ENCODE measurements at regions not wholly inside any gene's neighbourhood (a gene's known extent, or its start where the extent isn't known, plus 50 kb on each side); places are given as distances from the start of the nearest gene placed in this dataset.

GRCh38 chr17:79435962-79436361, 174.9 kb downstream of the RBFOX3 start:
- no peak for TF ChIP-seq CTCF (IDR thresholded peaks at IDR 0.05)
- no peak for TF ChIP-seq TCF7L2 (IDR thresholded peaks at IDR 0.05; ENCODE audit: low read depth, low read length)
- no peak for TF ChIP-seq REST (IDR thresholded peaks at IDR 0.05; ENCODE audit: insufficient read depth in 1 of 2, low read depth in 2 of 2, low read length in 1 of 2)
- no peak for TF ChIP-seq POLR2AphosphoS5 (IDR thresholded peaks at IDR 0.05; ENCODE audit: low read depth, low read length)
